ENCODE measurements at regions not wholly inside any gene's neighbourhood (a gene's known extent, or its start where the extent isn't known, plus 50 kb on each side); places are given as distances from the start of the nearest gene placed in this dataset.

DNA sequence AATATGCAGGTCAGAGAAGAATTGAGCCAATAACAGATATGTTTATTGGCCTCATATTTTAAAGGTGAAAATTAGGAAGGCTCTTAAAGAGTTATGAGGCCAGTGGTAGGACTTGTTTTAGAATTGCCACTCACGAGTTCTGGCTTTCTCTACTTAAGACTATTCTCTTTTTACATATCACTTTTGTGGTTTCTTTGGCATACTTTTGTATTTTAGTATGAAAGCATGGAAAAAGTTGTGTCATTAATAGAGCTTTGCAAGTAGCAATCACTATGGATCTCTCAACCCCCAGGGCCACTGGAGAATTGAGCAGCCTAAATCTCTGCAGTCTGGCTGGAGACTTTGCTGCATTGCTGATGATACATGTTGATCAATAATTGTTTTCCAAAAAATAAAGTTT lies 64.6 kb upstream of the SOX21 start:
- TF ChIP-seq, protein P1, sequence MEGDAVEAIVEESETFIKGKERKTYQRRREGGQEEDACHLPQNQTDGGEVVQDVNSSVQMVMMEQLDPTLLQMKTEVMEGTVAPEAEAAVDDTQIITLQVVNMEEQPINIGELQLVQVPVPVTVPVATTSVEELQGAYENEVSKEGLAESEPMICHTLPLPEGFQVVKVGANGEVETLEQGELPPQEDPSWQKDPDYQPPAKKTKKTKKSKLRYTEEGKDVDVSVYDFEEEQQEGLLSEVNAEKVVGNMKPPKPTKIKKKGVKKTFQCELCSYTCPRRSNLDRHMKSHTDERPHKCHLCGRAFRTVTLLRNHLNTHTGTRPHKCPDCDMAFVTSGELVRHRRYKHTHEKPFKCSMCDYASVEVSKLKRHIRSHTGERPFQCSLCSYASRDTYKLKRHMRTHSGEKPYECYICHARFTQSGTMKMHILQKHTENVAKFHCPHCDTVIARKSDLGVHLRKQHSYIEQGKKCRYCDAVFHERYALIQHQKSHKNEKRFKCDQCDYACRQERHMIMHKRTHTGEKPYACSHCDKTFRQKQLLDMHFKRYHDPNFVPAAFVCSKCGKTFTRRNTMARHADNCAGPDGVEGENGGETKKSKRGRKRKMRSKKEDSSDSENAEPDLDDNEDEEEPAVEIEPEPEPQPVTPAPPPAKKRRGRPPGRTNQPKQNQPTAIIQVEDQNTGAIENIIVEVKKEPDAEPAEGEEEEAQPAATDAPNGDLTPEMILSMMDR (IDR thresholded peaks at IDR 0.05) = no peak
- no peak for TF ChIP-seq SIN3A (IDR thresholded peaks at IDR 0.05; ENCODE audit: borderline replicate concordance, insufficient read depth, low read depth, low read length)
- TF ChIP-seq TCF7L2 (IDR thresholded peaks at IDR 0.05; ENCODE audit: low read depth, low read length) = no peak

Data from Panc1 (cell line).